GM21381 (cell line): ENCODE measurements at regions not wholly inside any gene's neighbourhood (a gene's known extent, or its start where the extent isn't known, plus 50 kb on each side); places are given as distances from the start of the nearest gene placed in this dataset.

Source experiments
- ATAC-seq: cut with Tn5 transposase; IDR thresholded peaks from one replicate; pipeline ENCODE4 v1.9.1; 2021; ENCODE audit warnings: mild to moderate bottlenecking, moderate library complexity; ENCODE audit not compliant: unreplicated experiment

DNA sequence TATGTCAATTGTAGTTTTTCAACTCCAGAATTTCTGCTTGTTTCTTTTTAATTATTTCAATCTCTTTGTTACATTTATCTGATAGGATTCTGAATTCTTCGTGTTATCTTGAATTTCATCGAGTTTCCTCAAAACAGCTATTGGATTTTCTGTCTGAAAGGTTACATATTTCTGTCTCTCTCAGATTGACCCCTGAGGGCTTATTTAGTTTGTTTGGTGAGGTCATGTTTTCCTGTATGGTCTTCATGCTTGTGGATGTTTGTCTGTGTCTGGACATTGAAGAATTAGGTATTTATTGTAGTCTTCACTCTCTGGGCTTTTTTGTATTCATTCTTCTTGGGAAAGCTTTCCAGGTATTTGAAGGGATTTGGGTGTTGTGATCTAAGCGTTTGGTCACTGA lies 85.6 kb downstream of the SNAPC1 start:
- no peak for ATAC-seq

DNA sequence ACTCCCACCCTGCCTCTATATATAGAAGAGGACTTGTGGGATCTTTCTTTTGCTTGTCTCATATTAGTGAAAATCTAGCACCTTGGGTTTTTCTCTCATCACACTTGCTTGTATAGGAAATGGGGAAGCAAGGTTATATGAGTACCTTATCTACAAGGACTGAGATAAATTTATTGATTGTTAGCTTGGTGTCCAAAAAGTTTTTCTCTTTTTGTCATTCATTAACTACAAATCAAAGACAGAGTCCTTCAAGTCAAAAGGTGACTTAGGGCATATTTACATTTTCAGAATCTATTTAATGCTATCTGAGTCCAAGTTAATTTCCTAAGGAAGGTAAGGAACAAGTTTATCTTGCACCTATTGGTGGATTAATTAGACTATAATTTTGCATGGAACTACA lies 92.7 kb downstream of the SNAPC1 start:
- no peak for ATAC-seq

DNA sequence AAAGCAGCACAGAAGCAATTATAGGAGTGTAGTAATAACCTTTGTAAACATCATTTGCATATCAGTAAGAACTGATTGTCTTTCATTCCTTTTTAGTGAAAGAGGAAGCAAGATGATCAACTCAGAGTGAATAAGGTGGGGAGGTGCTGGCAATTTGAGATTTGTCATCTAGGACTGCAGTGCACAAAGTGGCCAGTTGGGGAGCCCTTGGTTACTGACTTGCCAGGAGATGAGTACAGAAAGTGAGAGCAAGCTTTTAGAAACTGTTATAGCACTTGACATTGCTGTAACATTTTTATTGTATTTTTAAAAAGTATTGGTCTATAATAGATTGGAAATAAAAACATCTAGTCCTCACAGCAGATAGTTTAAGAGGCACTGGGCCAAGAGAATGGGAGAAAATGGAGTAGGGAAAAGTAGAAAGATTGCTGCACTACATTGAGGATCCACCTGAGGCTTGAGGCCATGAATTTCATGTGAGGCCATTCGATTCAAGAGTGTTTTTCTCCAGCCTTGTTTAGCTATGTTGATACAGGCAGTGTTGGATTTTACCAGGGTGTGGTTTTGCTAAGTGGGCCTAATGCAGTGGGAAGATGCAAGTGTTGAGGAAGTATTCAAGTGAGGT lies 98.2 kb downstream of the SNAPC1 start:
- ATAC-seq, result peak; percentile 97

DNA sequence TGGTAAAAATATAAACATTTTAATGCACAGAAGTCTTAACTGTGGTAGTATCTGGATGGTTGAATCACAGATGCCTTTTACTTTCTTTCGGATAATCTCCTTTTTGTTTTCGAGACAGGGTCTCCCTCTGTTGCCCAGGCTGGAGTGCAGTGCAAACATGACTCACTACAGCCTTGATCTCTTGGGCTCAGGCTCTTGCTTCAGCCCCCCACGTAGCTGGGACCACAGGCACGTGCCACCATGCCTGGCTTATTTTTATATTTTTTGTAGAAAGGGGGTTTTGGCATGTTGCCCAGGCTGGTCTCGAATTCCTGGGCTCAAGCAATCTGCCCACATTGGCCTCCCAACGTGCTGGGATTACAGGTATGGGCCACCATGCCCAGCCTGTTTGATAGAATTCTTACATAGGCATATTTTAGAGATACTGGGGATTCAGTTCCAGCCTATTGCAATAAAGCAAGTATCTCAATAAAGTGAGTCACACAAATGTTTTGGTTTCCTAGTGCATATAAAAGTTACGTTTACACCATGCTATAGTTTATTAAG lies 99.2 kb downstream of the SNAPC1 start:
- no peak for ATAC-seq

DNA sequence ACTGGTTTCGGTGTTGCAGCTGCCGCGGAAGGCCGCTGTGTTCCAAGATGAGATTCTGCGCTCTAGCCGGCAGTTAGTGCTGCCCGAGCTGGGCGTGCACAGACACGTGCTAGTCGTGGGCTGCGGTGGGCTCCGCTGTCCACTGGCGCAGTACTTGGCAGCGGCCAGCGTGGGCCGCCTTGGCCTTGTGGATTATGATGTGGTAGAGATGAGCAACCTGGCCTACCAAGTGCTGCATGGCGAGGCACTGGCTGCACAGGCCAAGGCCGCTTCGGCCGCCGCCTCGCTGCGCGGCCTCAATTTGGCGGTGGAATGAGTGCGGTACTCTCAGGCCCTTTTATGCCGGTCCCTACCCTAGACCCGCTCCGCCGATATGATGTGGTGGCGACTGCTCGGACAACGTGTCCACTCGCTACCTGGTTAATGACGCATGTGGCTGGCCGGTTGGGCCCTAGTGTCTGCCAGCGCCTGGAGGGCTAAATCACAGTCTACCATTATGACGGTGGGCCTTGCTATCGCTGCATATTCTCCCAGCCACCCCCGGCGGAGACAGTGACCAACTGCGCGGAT lies 102.2 kb downstream of the SNAPC1 start:
- no peak for ATAC-seq

DNA sequence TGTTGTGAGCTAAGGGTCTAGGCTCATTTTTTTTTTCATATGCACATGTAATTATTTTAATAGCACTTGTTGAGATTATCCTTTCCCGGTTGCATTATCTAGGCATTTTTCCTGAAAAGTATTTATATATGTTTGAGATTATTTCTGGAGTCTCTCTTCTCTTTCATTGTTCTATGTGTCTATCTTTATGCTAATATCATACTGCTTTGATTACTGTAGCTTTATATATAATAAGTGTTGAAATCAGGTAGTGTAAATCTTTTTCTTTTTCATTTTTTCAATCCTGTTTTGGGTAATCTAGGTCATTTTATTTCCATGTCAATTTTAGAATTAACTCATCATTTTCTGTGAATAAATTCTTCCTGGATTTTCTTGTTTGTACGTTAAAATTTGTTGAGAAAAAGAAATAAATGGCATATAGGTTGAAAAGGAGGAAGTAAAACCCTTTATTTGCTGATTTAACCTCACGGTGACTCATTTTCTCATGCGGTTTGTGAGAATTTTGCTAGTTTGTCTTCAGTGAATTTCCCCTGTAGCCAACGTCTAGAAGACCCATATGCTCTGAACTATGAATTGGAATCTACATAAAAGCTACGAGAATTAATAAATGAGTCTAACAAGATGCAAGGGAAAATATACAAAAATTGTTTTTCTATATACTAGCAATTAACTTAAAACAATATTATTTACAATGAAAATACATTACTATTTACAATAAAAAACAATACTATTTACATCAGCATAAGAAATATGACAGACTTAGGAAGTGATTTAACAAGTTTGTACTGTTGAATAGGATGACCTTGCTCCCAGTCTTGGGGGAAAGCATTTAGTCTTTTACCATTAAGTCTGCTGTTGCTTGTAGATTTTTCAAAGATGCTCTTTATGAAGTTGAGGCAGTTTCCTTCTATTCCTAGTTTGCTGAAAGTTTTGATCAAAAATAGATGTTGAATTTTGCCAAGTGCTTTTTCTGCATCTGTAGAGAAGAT lies 105.0 kb downstream of the SNAPC1 start:
- ATAC-seq, result peak; percentile 97

DNA sequence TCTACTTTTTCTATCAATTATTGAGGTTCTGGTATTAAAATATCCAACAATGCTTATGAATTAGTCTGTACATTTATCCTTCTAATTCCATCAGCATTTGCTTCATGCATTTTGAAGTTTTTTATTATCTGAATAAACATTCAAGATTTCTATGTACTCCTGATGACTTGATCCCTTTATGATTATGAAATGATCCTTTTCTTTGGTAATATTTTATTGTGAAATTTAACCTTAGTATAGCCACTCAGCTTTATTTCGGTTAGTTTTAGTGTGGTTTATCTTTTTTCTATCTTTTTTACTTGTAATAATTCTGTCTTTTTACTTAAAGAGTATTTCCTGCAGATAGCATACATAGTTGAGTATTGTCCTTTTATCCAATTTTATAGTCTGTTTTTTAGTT lies 106.6 kb downstream of the SNAPC1 start:
- no peak for ATAC-seq

DNA sequence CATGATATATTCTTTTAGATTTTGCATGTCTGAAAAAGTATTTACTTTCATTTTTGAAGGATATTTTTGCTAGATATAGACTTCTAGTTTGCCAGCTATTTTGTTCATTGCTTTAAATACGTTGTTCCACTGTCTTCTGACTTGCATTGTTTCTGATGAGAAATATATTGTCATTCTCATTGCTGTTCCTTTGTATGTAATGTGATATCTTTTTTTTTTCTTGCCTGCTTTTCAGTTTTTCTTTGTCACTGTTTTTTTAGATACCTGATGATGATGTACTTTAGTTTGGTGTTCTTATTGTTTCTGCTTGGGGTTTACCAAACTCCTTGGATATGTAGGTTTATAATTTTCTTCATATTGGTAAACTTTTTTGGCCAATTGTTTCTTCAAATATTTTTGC lies 107.9 kb downstream of the SNAPC1 start:
- ATAC-seq, result no peak

DNA sequence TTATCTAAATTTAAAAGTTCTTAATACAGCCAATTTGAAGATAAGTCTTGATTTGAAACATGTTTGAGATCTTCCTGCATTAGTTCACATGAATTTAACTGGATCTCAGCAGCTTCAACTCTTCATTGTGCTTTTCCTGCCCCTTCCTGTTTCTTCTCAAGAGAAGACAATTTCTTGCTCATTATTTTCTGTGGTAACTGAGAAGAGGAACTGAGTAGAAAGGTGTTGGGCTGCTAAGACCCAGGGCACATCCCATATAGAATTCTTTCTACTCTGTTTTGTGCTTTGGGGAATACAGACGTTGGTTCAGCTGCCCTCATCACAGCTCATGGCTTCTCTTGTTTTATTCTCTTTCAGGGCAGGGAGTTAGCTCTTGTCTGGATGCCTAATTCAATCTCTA lies 110.2 kb downstream of the SNAPC1 start:
- peak; percentile 96 for ATAC-seq

DNA sequence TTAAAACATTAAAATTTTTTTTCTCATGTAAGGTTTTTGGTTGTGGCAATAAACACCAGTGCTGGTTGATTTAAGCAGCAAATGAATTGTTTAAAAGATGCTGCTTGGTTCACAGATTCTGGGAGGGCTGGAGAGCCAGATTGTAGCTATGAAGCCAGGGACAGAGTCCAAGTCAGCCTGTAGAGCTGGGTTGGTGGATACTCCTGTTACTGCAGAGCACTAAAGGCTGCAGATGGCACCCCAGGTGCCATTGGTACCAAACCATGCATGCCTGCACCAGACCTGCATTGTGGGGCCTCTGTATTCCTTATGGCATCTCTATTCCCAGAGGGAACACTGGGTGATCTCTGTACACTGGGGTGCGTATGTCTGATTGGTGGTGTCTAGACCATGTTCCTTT lies 113.3 kb downstream of the SNAPC1 start:
- ATAC-seq, result no peak

DNA sequence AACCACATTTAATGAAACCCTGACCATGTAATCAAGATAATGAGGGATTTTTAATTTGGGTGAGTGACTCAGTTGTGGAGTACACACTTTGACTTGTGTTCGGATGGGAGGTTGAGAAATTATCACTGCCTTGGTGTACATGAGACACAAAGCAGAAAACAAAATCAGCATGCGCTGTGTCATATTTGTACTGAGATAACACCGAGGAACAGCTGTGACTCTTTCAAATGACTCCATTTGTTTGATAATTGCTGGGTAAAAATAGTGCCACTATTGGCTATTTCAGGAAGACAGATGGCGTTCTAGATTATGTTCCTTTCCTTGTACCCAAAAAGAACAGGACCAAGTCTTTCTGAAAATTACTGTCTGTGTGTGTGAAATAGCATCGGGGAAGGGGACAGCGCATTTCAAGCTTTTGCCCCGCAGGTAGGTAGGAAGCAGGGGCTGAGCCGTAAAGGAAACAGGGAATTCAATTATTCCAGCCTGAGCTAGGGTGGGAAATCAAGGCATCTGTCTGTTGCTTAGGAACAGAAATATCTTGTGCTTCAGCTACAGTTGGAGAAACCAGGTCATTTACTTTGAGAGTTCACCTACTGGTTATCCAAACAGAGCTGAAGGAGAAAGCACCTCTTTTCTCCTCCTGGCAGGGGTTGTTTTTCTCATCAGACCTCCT lies 114.3 kb downstream of the SNAPC1 start:
- ATAC-seq, result no peak

DNA sequence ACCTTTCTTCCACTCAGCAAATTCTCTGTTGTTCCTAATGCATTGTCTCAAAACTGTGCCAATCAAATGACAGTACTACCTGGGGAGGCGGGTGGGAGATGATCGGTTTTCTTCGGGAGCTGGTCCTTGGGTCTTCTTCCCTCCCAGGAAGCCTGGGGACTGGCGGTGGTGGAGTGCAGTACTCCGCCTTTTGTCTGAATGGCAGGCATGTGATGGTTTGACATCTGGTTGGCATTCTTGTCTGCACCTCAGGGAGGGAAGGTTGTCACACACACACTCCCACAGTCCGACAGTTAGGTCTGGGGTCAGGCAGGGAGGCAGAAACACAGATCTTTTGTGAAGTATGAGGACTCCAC lies 114.8 kb downstream of the SNAPC1 start:
- no peak for ATAC-seq

DNA sequence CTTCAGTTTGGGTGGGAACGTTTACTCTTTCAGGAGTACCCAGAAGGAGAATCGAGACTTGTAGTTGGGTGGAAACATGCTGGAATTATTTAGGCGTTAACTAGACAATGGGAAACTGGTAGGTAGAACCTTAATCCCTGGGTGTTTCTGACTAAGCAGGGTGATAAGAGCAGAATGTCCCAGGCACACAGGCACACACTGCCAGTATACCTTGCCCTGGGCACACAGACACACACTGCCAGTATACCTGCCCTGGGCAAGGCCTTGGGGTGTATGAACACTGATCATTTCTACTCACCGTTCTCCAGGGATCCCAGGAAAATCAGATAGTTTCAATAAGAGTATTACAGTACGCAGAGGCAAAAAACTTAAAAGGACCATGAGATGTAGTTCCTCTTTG lies 115.5 kb downstream of the SNAPC1 start:
- ATAC-seq, result no peak

DNA sequence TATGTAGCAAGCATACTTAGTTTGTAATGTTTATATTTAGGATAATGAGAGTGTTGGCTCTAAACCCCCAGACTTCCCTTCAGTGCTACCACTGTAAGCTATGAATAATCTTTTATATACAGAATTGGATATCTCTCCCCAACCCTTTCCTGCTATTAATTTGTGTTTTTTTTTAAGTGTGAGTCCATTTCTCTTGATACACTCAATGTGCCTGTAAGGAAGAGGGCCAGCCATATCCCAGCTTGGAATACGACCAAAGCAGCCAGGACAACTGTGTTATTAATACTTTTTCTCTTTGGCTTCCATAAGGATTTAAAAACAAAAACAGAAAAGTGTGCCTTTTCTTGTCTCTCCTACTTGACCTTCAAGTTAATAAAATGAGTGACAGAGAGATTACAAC lies 116.7 kb downstream of the SNAPC1 start:
- no peak for ATAC-seq

DNA sequence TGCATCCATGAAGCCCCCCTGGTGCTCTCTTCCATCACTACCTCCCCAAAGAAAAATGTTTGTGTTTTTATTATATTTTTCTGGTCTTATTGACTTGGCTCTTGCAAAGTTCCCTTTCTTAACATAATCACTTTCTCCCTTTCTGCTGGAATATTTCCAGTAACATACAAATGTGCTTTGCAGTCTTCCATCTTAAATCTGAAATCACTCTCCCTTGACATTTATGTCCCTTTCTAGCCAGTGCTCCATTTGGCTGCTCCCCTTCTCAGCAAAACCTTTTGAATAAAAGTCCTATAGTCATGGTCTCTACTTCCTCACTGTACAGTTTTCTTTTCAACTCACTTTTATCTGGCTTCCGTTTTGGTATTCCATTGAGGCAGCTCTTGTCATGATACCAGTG lies 118.8 kb downstream of the SNAPC1 start:
- no peak for ATAC-seq

DNA sequence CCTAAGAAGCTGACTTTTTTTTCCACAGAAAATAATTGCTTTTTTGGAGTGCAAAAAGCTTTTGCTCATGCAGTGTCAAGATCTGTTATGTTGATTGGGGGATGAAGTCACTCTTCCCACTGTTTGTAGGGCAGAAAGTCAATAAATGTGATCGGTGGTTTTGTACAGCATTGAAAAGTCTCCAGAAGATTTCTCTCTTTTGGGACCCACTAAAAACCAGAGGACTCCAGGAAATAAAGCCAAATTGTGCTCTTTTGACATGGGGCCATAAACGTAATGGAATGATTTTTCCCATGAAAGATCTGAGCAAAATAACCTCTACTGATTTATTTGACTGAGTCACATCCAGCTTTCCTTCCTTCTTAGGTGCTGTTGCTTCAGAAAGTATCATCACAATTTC lies 122.5 kb downstream of the SNAPC1 start:
- ATAC-seq, result no peak

DNA sequence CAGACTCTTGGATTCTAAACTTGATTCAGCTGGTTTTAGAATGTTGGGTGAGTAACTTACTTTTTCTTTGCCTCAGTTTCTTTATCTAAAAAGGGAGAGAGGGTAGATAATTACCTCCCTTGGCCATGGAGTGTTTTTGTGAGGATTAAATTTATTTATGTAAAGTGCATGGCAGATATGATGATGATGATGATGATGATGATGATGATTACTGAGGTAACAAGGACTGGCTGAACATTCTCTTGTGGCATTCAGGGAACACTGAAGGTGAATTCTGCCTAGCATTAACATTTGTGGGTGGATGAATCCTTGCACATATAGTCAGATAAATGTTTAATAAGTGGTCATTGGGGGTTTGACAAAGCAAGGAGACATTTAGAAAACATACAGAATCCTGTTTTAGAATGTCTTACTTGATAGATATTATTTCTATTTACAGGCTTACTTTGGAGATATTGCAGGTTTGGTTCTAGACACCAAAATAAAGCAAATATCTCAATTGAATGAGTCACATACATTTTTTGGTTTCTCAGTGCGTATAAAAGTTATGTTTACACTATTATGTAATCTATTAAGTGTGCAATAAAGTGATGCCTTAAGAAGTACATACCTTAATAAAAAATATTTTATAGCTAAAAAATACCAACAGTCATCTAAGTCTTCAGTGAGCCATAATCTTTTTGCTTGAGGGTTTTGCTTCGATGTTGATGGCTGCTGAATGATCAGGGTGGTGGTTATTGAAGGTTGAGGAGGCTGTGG lies 123.2 kb downstream of the SNAPC1 start:
- no peak for ATAC-seq

DNA sequence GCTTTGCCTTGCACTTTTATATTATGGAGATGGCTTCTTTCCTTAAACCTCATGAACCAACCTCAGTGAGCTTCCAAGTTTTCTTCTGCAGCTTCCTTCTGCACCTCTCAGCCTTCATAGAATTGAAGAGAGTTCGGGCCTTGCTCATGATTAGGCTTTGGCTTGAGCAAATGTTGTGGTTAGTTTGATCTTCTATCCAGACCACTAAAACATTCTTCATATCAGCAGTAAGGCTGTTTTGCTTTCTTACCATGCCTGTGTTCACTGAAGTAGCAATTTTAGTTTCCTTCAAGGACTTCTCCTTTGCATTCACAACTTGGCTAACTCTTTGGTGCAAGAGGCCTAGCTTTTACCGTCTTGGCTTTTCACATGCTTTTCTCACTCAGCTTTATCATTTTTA lies 125.4 kb downstream of the SNAPC1 start:
- no peak for ATAC-seq

DNA sequence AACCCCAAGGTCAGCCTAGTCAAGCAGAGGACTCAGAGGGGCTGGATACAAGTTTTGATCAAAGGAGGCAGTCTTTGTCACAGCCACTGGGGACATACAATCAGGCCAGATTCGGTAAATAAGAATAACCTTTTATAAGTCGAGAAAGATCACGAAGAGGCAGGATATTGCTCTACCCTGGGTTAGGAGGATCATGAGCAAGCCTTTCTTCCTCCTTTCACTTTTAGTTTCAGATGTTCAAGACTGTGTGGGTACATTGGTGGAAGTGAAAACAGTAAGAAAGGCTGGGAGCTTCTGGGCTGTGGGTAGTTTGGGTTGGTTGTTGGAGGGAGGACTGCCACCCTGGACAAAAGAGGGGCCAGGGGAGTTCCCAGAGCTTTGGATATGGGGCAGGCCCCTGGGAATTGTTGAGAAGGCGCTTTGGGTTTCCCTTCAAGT lies 127.7 kb downstream of the SNAPC1 start:
- ATAC-seq, result peak; percentile 100

DNA sequence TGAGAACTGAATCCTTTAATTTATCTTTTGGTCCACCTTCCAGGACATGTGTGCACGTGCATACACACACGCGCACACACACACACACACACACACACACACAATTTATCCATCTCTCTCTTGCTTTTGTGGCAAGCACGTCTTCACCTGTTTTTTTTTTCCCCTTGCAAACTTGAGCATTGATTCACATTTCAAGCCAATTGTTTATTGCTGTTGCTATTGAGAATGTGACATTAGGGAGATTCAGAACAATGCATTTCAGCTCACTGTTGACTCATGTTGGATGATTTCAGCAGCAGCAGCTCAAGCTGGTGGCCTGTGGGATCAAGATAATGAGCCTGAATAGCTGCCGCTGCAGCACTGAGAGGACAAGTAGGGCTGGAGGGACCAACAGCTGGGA lies 128.9 kb downstream of the SNAPC1 start:
- no peak for ATAC-seq
